ENCODE measurements at regions not wholly inside any gene's neighbourhood (a gene's known extent, or its start where the extent isn't known, plus 50 kb on each side); places are given as distances from the start of the nearest gene placed in this dataset.

GRCh38 chr15:39195961-39196486 is 384.9 kb upstream of the THBS1 start:
- DNase-seq (ENCODE audit: low spot score): peak; percentile 98
- peak overlapping the region; percentile 90 for H3K27ac ChIP-seq
- ChIA-PET POLR2A (ENCODE audit: low non-redundant PET) (interaction anchor here (0.6 kb wide), 1 partner anchor 19 kb away, joined by 3 read pairs; no protein-coding TSS in a partner anchor), CTCF (interaction anchor here (0.6 kb wide), 2 partner anchors 16 to 724 kb away, joined by 3 read pairs; no protein-coding TSS in a partner anchor)
- no peak for TF ChIP-seq CTCF (conservative IDR thresholded peaks at IDR 0.05; ENCODE audit: low read depth)

DNA sequence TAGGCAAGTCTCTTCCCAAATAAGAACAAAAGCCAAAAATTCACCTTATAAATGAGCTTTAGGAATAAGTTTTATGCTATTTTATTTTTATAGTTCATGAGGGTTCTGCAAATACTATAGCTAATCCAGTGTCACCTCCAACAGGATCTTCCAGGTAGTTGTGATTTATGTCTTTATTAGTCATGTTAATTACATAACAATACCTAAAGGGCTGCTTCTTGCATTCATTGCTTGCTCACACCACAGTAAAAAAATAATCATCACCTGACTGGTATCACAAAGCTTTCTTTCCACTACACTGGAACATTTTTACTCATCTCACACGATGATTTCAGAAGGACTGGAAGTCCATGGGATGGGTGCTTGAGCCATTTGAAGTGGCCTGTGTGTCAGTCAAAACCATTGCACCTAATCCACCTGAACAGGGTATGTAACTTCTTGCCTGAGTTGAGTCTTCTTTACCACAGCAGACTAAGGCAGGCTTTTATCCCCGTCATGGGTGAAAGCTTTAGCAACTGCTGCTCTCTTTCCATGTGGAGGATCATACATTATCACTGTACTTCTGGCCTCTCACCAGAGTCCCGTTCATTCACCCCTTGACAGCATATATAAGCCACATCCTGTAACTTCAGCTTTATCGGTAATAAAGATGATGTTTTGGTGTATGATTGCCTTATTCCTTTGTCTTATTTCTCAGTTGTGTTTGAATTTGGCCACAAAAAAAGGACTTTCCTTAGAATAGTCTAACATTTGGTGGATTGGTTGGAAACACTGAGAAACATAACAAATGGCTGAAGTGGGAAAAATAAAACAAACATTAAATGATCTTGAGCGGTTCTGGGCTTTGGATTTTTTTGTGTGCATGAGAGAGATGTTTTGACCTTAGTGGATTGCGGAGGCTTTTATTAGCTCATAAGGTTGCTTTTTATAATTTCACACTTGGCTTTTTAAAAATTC is 382.6 kb upstream of the THBS1 start:
- no peak for TF ChIP-seq CTCF (conservative IDR thresholded peaks at IDR 0.05; ENCODE audit: low read depth)
- POLR2A ChIA-PET (ENCODE audit: low non-redundant PET): no interaction called here
- DNase-seq (ENCODE audit: low spot score): peak; percentile 59
- H3K27ac ChIP-seq: no peak overlapping the region
- CTCF ChIA-PET: interaction anchor here (0.6 to 2.4 kb wide), 5 partner anchors 22 to 1309 kb away, joined by 3 to 7 read pairs (median 4); no protein-coding TSS in a partner anchor

- DNase-seq (ENCODE audit: low spot score): no peak
- no peak overlapping the region for H3K27ac ChIP-seq
- no peak for TF ChIP-seq CTCF (conservative IDR thresholded peaks at IDR 0.05; ENCODE audit: low read depth)
- CTCF ChIA-PET: interaction anchor here (0.6 to 2.4 kb wide), 5 partner anchors 21 to 1310 kb away, joined by 3 to 7 read pairs (median 4); no protein-coding TSS in a partner anchor
- POLR2A ChIA-PET (ENCODE audit: low non-redundant PET): no interaction called here
These were observed 381.8 kb upstream of the THBS1 start for GRCh38 chr15:39199076-39199475.

- no peak for DNase-seq (ENCODE audit: low spot score)
- TF ChIP-seq CTCF (conservative IDR thresholded peaks at IDR 0.05; ENCODE audit: low read depth): no peak
- CTCF ChIA-PET: interaction anchor here (0.9 kb wide), 1 partner anchor 379 kb away, joined by 3 read pairs; no protein-coding TSS in a partner anchor
- H3K27ac ChIP-seq: no peak overlapping the region
- POLR2A ChIA-PET (ENCODE audit: low non-redundant PET): no interaction called here
These were observed 380.3 kb upstream of the THBS1 start for GRCh38 chr15:39200586-39200985.

- DNase-seq (ENCODE audit: low spot score): peak; percentile 62
- CTCF ChIA-PET: interaction anchor here (0.7 kb wide), 1 partner anchor 23 kb away, joined by 3 read pairs; no protein-coding TSS in a partner anchor
- POLR2A ChIA-PET (ENCODE audit: low non-redundant PET): no interaction called here
- no peak for TF ChIP-seq CTCF (conservative IDR thresholded peaks at IDR 0.05; ENCODE audit: low read depth)
- H3K27ac ChIP-seq: no peak overlapping the region
These were observed 378.2 kb upstream of the THBS1 start for GRCh38 chr15:39202641-39203040.

DNA sequence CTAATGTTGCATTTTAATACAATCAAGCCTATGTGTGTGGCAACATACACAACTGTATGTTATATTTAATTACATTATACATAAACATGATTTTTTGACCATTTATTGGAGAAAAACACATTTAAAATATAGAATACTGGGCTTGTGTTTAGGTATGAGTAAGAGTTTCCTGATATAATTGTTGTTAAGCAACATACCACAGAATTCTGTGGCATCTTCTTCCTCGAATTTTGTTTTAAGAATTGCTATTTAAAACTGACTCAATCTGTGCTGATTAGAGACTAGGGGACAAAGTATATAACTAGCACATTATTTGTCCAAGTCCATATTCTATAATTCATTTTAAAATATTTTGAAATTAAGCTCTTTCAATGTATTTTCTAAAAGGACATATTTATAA is 376.8 kb upstream of the THBS1 start:
- TF ChIP-seq CTCF (conservative IDR thresholded peaks at IDR 0.05; ENCODE audit: low read depth): no peak
- no peak for DNase-seq (ENCODE audit: low spot score)
- H3K27ac ChIP-seq: no peak overlapping the region
- ChIA-PET POLR2A (ENCODE audit: low non-redundant PET) (no interaction called here), CTCF (no interaction called here)

Data from RWPE1 (cell line).